GM23338 (cell line): ENCODE measurements at regions not wholly inside any gene's neighbourhood (a gene's known extent, or its start where the extent isn't known, plus 50 kb on each side); places are given as distances from the start of the nearest gene placed in this dataset.

Source experiments
- CTCF ChIP-seq, 2 experiments: fragments of 200-600 bp in 1 of 2; sonication (generic) in 1 of 2; conservative IDR thresholded peaks; 2 replicates each; pipeline versions ENCODE4 v1.5.1 to v1.6.1; 2016 to 2017; ENCODE audit warnings: antibody characterized with exemption in 2 of 2, low read depth in 2 of 2, mild to moderate bottlenecking in 2 of 2, moderate library complexity in 1 of 2
- ETS1 ChIP-seq: IDR thresholded peaks from 2 replicates; pipeline ENCODE4 v1.6.1; 2016; ENCODE audit warnings: antibody characterized with exemption
- EZH2 ChIP-seq: fragments of 200-600 bp; sonication (generic); IDR thresholded peaks from one replicate; pipeline ENCODE4 v1.8.0; 2017; ENCODE audit warnings: antibody characterized with exemption, mild to moderate bottlenecking, low read depth; ENCODE audit not compliant: unreplicated experiment
- EZH2phosphoT487 ChIP-seq: fragments of 200-600 bp; sonication (generic); IDR thresholded peaks from one replicate; pipeline ENCODE4 v1.8.1; 2018; ENCODE audit warnings: antibody characterized with exemption; ENCODE audit not compliant: unreplicated experiment
- JUNB ChIP-seq: IDR thresholded peaks from one replicate; pipeline ENCODE4 v1.6.1; 2016; ENCODE audit warnings: antibody characterized with exemption; ENCODE audit not compliant: unreplicated experiment
- POLR2AphosphoS5 ChIP-seq: IDR thresholded peaks from 2 replicates; pipeline ENCODE4 v1.6.1; 2016; ENCODE audit warnings: antibody characterized with exemption, low read depth
- REST ChIP-seq: IDR thresholded peaks from one replicate; pipeline ENCODE4 v1.6.1; 2018; ENCODE audit warnings: antibody characterized with exemption; ENCODE audit not compliant: unreplicated experiment
- STAT1 ChIP-seq: IDR thresholded peaks from one replicate; pipeline ENCODE4 v1.6.1; 2016; ENCODE audit warnings: antibody characterized with exemption; ENCODE audit not compliant: unreplicated experiment

GRCh38 chr3:109678600-109678999 lies 341.3 kb upstream of the DPPA4 start:
- TF ChIP-seq CTCF (conservative IDR thresholded peaks at IDR 0.05; ENCODE audit: low read depth in 2 of 2) (no peak), EZH2 (no peak), POLR2AphosphoS5 (no peak), EZH2phosphoT487 (no peak), ETS1 (no peak), REST (no peak), STAT1 (no peak), JUNB (no peak)
